CD14-positive monocyte (primary cell): ENCODE measurements at regions not wholly inside any gene's neighbourhood (a gene's known extent, or its start where the extent isn't known, plus 50 kb on each side); places are given as distances from the start of the nearest gene placed in this dataset.

Experiments used
- DNase-seq, 3 donors: peaks; one replicate each; pipeline ENCODE4 v3.0.0-alpha.2; 2011 to 2022
- H2AFZ ChIP-seq: 2 replicates; pipeline ENCODE4 v1.6.0; 2012; ENCODE audit warnings: mild to moderate bottlenecking, low read depth, low read length, inconsistent platforms; ENCODE audit not compliant: insufficient read depth, poor library complexity, severe bottlenecking
- H3K27ac ChIP-seq, 2 donors: 1 replicate in 1 of 2; 2 replicates in 1 of 2; pipeline ENCODE4 v1.5.1; 2012 to 2013; ENCODE audit warnings: low read length in 2 of 2, control low read depth in 1 of 2, inconsistent platforms in 1 of 2, low read depth in 1 of 2, mild to moderate bottlenecking in 1 of 2
- H3K27me3 ChIP-seq, 2 donors: one replicate each; pipeline versions ENCODE4 v1.6.0 to v1.6.1; 2011 to 2013; ENCODE audit warnings: low read length in 2 of 2; ENCODE audit not compliant: control insufficient read depth in 2 of 2, insufficient read depth in 2 of 2
- H3K36me3 ChIP-seq, 2 donors: replicated peaks in 1 of 2; 1 replicate in 1 of 2; 2 replicates in 1 of 2; pipeline versions ENCODE4 v1.5.1 to v1.6.1; 2012 to 2013; ENCODE audit warnings: low read length in 2 of 2, control low read depth in 1 of 2, inconsistent platforms in 1 of 2, mild to moderate bottlenecking in 1 of 2; ENCODE audit not compliant: insufficient read depth in 2 of 2, control insufficient read depth in 1 of 2
- H3K4me1 ChIP-seq, 2 donors: 1 replicate in 1 of 2; 2 replicates in 1 of 2; pipeline versions ENCODE4 v1.5.1 to v1.6.1; 2012 to 2013; ENCODE audit warnings: low read length in 2 of 2, control low read depth in 1 of 2, inconsistent platforms in 1 of 2, mild to moderate bottlenecking in 1 of 2, moderate library complexity in 1 of 2; ENCODE audit not compliant: insufficient read depth in 2 of 2, control insufficient read depth in 1 of 2
- H3K4me2 ChIP-seq: replicated peaks from 2 replicates; pipeline ENCODE3; 2012; ENCODE audit warnings: low read length, moderate library complexity, mild to moderate bottlenecking; ENCODE audit not compliant: poor library complexity, severe bottlenecking; ENCODE audit errors: extremely low read depth
- H3K4me3 ChIP-seq, 3 experiments: fragments of 200-600 bp in 1 of 3; sonication (generic) in 1 of 3; replicated peaks in 1 of 3; 1 replicate in 2 of 3; 2 replicates in 1 of 3; pipeline ENCODE4 v1.5.1; 2011 to 2013; ENCODE audit warnings: low read length in 3 of 3, mild to moderate bottlenecking in 3 of 3, control low read depth in 2 of 3, low read depth in 2 of 3, inconsistent platforms in 1 of 3, moderate library complexity in 1 of 3
- H3K79me2 ChIP-seq: 2 replicates; pipeline ENCODE4 v1.6.0; 2012; ENCODE audit warnings: mild to moderate bottlenecking, control low read depth, inconsistent platforms, low read length, moderate library complexity; ENCODE audit not compliant: insufficient read depth
- H3K9ac ChIP-seq: 2 replicates; pipeline ENCODE4 v1.6.0; 2017; ENCODE audit warnings: low read length, mild to moderate bottlenecking; ENCODE audit not compliant: insufficient read depth, poor library complexity, severe bottlenecking
- H3K9me3 ChIP-seq, 2 donors: replicated peaks in 1 of 2; 1 replicate in 1 of 2; 2 replicates in 1 of 2; pipeline versions ENCODE4 v1.5.1 to v1.6.1; 2012 to 2013; ENCODE audit warnings: low read length in 2 of 2, control low read depth in 1 of 2; ENCODE audit not compliant: control insufficient read depth in 1 of 2, insufficient read depth in 1 of 2
- H4K20me1 ChIP-seq: 2 replicates; pipeline ENCODE4 v1.6.0; 2012; ENCODE audit warnings: mild to moderate bottlenecking, low read length, control low read depth, moderate library complexity; ENCODE audit not compliant: insufficient read depth
- H3K27ac Mint-ChIP-seq, 7 donors: one replicate each; pipeline ENCODE4 v1.8.0; 2020; ENCODE audit warnings: mild to moderate bottlenecking in 7 of 7, mixed read lengths in 7 of 7, moderate library complexity in 6 of 7, inconsistent platforms in 2 of 7
- H3K27me3 Mint-ChIP-seq, 3 donors: one replicate each; pipeline ENCODE4 v1.8.0; 2021 to 2022; ENCODE audit warnings: low read depth in 3 of 3, mild to moderate bottlenecking in 3 of 3, mixed read lengths in 3 of 3, moderate library complexity in 3 of 3, inconsistent platforms in 1 of 3
- H3K36me3 Mint-ChIP-seq, 2 donors: one replicate each; pipeline ENCODE4 v1.8.0; 2020; ENCODE audit warnings: mixed read lengths in 2 of 2, inconsistent platforms in 1 of 2, mild to moderate bottlenecking in 1 of 2
- H3K4me1 Mint-ChIP-seq: one replicate; pipeline ENCODE4 v1.8.0; 2020; ENCODE audit warnings: mild to moderate bottlenecking, mixed read lengths
- H3K4me3 Mint-ChIP-seq, 2 donors: one replicate each; pipeline ENCODE4 v1.8.0; 2020; ENCODE audit warnings: mild to moderate bottlenecking in 2 of 2, mixed read lengths in 2 of 2, moderate library complexity in 1 of 2
- H3K9me3 Mint-ChIP-seq, 7 donors: one replicate each; pipeline ENCODE4 v1.8.0; 2020 to 2022; ENCODE audit warnings: mixed read lengths in 7 of 7, mild to moderate bottlenecking in 6 of 7, moderate library complexity in 6 of 7, inconsistent platforms in 2 of 7
- WGBS: methylation state at CpG from one replicate; pipeline ENCODE4 v1.1.5; 2013; ENCODE audit warnings: missing lambda C conversion rate; ENCODE audit not compliant: insufficient coverage; 5-methylcytosine and 5-hydroxymethylcytosine counted together
- intact Hi-C, 2 donors: fragments of 100-400 bp; cut with micrococcal nuclease; formaldehyde crosslinking; loops; one replicate each; pipeline versions ENCODE4 v1.15.0 to v1.15.1; 2023
- TF ChIP-seq, protein P1 (sequence below): fragments of 200-600 bp; IDR thresholded peaks from one replicate; pipeline ENCODE4 v1.8.0; 2022; ENCODE audit warnings: antibody characterized with exemption, mild to moderate bottlenecking

GRCh38 chr3:106265704-106266103 is 396.9 kb upstream of the CBLB start:
- TF ChIP-seq, protein P1, sequence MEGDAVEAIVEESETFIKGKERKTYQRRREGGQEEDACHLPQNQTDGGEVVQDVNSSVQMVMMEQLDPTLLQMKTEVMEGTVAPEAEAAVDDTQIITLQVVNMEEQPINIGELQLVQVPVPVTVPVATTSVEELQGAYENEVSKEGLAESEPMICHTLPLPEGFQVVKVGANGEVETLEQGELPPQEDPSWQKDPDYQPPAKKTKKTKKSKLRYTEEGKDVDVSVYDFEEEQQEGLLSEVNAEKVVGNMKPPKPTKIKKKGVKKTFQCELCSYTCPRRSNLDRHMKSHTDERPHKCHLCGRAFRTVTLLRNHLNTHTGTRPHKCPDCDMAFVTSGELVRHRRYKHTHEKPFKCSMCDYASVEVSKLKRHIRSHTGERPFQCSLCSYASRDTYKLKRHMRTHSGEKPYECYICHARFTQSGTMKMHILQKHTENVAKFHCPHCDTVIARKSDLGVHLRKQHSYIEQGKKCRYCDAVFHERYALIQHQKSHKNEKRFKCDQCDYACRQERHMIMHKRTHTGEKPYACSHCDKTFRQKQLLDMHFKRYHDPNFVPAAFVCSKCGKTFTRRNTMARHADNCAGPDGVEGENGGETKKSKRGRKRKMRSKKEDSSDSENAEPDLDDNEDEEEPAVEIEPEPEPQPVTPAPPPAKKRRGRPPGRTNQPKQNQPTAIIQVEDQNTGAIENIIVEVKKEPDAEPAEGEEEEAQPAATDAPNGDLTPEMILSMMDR = no peak
- no peak overlapping the region for H3K4me3 Mint-ChIP-seq
- no peak overlapping the region for H2AFZ ChIP-seq

GRCh38 chr3:106268696-106269095 is 399.9 kb upstream of the CBLB start:
- Histone ChIP-seq H3K4me3 (no peak overlapping the region), H3K36me3 (no peaks in the 10 kb centered on the region), H2AFZ (no peak overlapping the region), H3K4me2 (no peak overlapping the region), H3K27ac (no peak overlapping the region), H3K79me2 (no peaks in the 10 kb centered on the region), H3K9ac (no peak overlapping the region), H3K27me3 (no peaks in the 10 kb centered on the region), H4K20me1 (no peaks in the 10 kb centered on the region), H3K4me1 (no peaks in the 10 kb centered on the region), H3K9me3 (no peaks in the 10 kb centered on the region)
- WGBS = 100% methylated on average over 1 of the region's 4 CpGs
- H3K4me1 Mint-ChIP-seq = no peaks in the 10 kb centered on the region
- intact Hi-C loops = no loop called here
- H3K27me3 Mint-ChIP-seq = peaks cover 0 to 2% (median 0%) of the 10 kb centered on the region in 3 donors
- H3K9me3 Mint-ChIP-seq = peaks cover 0 to 3% (median 2%) of the 10 kb centered on the region in 7 donors
- TF ChIP-seq, protein P1 = no peak
- H3K27ac Mint-ChIP-seq = no peak overlapping the region
- no peak for DNase-seq
- H3K36me3 Mint-ChIP-seq = no peaks in the 10 kb centered on the region
- no peak overlapping the region for H3K4me3 Mint-ChIP-seq

More at GRCh38 chr3:106265704-106266103, 396.9 kb upstream of the CBLB start:
- H3K4me2 ChIP-seq = no peak overlapping the region
- H4K20me1 ChIP-seq = no peaks in the 10 kb centered on the region
- H3K79me2 ChIP-seq = no peaks in the 10 kb centered on the region
- Mint-ChIP-seq H3K27me3 (peaks cover 0 to 2% (median 0%) of the 10 kb centered on the region in 3 donors), H3K36me3 (no peaks in the 10 kb centered on the region), H3K9me3 (peaks cover 0 to 5% (median 0%) of the 10 kb centered on the region in 7 donors), H3K4me1 (no peaks in the 10 kb centered on the region), H3K27ac (no peak overlapping the region)
- no peak overlapping the region for H3K27ac ChIP-seq
- H3K9ac ChIP-seq = no peak overlapping the region
- H3K4me3 ChIP-seq = no peak overlapping the region
- no peaks in the 10 kb centered on the region for H3K27me3 ChIP-seq
- intact Hi-C loops = no loop called here
- WGBS = no CpG with 5 or more reads among the region's 3 CpGs
- H3K4me1 ChIP-seq = no peaks in the 10 kb centered on the region
- no peaks in the 10 kb centered on the region for H3K36me3 ChIP-seq
- no peak for DNase-seq
- H3K9me3 ChIP-seq = no peaks in the 10 kb centered on the region
